BLaER1 (cell line): ENCODE measurements at regions not wholly inside any gene's neighbourhood (a gene's known extent, or its start where the extent isn't known, plus 50 kb on each side); places are given as distances from the start of the nearest gene placed in this dataset.

ENCODE experiments used
- H3K27ac ChIP-seq: shearing (Covaris generic); formaldehyde crosslinking; 2 replicates; pipeline ENCODE4 v1.8.1; 2022
- H3K27me3 ChIP-seq: shearing (Covaris generic); formaldehyde crosslinking; 2 replicates; pipeline ENCODE4 v1.8.1; 2022
- H3K36me3 ChIP-seq: shearing (Covaris generic); formaldehyde crosslinking; 2 replicates; pipeline ENCODE4 v1.8.1; 2022
- H3K4me1 ChIP-seq: shearing (Covaris generic); formaldehyde crosslinking; 2 replicates; pipeline ENCODE4 v1.8.1; 2022
- H3K4me2 ChIP-seq: shearing (Covaris generic); formaldehyde crosslinking; 2 replicates; pipeline ENCODE4 v1.8.1; 2022
- H3K4me3 ChIP-seq: shearing (Covaris generic); formaldehyde crosslinking; 2 replicates; pipeline ENCODE4 v1.8.1; 2022
- H3K9ac ChIP-seq: shearing (Covaris generic); formaldehyde crosslinking; 2 replicates; pipeline ENCODE4 v1.8.1; 2022
- H3K9me3 ChIP-seq: shearing (Covaris generic); formaldehyde crosslinking; 2 replicates; pipeline ENCODE4 v1.8.1; 2022
- H4K20me1 ChIP-seq: shearing (Covaris generic); formaldehyde crosslinking; 2 replicates; pipeline ENCODE4 v1.8.1; 2022
- Cebpa-rat ChIP-seq: shearing (Covaris generic); IDR thresholded peaks from 2 replicates; pipeline ENCODE4 v1.8.1; 2022

GRCh38 chr6:155527443-155527842 is 71.8 kb upstream of the NOX3 start:
- H3K27ac ChIP-seq: no peak overlapping the region
- H3K4me2 ChIP-seq: no peak overlapping the region
- H3K4me1 ChIP-seq: peaks cover 18% of the 10 kb centered on the region

DNA sequence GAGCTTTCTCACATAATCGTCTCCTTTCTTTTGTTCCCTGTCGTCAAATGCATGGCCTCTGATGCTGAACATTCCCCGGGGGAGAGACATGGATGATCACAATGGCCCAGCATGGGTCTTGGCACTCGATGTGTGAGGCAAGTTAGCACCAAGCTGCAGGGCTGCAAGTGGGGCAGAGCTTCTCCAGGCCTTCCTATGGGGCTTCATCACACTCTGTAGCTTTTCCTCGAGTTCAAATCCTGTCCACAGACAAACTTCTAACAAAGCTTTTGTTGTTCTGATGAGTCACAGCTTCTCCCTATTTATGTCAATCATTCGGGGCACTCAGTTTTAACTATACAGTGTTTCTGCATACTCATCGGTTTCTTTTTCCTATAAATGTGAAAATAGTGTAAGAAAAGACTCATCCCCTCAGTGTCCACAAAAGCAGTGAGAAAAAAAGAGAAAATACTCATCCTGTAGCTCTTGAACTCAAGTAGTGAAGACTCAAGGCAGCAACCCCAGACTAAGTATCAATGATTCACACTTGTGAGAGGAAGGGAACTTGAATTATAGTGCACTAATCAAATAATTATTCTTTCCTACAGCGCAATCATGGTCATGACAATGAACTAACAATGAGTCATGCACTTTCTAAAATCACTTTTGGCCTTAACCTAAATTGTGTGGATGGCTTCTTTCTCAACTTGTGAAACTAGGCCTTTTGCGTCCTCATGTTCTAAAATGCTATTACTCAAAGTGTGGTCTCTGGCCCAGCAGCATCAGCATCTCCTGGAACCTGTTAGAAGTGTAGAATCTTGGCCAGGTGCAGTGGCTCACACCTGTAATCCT is 68.4 kb upstream of the NOX3 start:
- no peaks in the 10 kb centered on the region for H4K20me1 ChIP-seq

More at GRCh38 chr6:155527443-155527842, 71.8 kb upstream of the NOX3 start:
- no peaks in the 10 kb centered on the region for H3K27me3 ChIP-seq
- no peak overlapping the region for H3K9ac ChIP-seq
- H3K36me3 ChIP-seq: no peaks in the 10 kb centered on the region
- H3K9me3 ChIP-seq: peaks cover 8% of the 10 kb centered on the region; the same call in 1 of the 2 replicates
- H3K4me3 ChIP-seq: no peak overlapping the region
- no peaks in the 10 kb centered on the region for H4K20me1 ChIP-seq
- no peak for TF ChIP-seq Cebpa-rat

DNA sequence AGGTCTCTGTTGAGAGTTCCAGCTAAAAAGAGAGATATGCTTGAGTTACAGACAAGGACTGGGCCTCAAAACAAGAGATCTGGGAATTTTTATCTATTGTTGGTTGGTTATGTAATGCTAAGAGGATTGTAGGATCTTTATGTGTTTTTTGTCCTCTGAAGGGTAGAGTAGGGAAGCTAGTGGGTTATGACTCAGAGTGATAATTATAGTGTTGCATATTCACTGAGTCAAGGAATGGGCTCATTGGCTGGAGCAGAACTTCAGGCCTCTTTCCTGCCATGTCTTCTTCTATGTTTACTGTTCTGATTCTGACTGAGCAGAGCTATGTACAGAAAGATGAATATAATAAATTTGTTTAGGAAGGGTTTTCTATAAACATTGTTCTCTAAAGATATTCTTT is 66.1 kb upstream of the NOX3 start:
- H3K9me3 ChIP-seq: peaks cover 12% of the 10 kb centered on the region; the same call in 1 of the 2 replicates
- H3K4me3 ChIP-seq: no peak overlapping the region
- no peaks in the 10 kb centered on the region for H3K27me3 ChIP-seq
- H3K36me3 ChIP-seq: no peaks in the 10 kb centered on the region
- no peak for TF ChIP-seq Cebpa-rat
- H3K4me2 ChIP-seq: no peak overlapping the region
- H3K27ac ChIP-seq: no peak overlapping the region
- no peaks in the 10 kb centered on the region for H4K20me1 ChIP-seq
- no peaks in the 10 kb centered on the region for H3K4me1 ChIP-seq
- no peak overlapping the region for H3K9ac ChIP-seq

More for the DNA sequence above, 68.4 kb upstream of the NOX3 start:
- Histone ChIP-seq H3K27me3 (no peaks in the 10 kb centered on the region), H3K4me1 (peaks cover 8% of the 10 kb centered on the region), H3K36me3 (no peaks in the 10 kb centered on the region), H3K9me3 (peaks cover 8% of the 10 kb centered on the region; the same call in 1 of the 2 replicates), H3K27ac (no peak overlapping the region), H3K9ac (no peak overlapping the region), H3K4me3 (no peak overlapping the region), H3K4me2 (no peak overlapping the region)
- TF ChIP-seq Cebpa-rat: no peak

DNA sequence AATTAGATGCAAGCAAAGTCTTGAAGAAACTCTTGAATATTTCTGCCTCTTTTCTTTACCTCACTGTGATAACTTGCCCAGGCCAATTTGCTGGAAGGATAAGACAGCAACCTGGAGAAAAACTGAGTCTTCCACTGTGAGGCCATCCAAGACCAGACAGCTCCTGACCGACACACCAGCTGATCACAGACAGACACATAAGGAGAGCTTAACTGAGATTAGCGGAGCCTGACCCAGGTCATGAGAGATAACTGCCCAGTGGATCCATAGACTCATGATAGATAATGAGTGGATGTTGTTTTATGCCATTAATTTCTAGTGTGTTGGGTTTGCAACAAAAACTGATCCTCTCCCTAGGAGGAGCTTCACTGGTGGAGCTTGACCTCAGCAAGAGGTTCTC is 64.4 kb upstream of the NOX3 start:
- no peak for TF ChIP-seq Cebpa-rat
- Histone ChIP-seq H3K9ac (no peak overlapping the region), H3K27me3 (no peaks in the 10 kb centered on the region), H3K4me3 (no peak overlapping the region), H4K20me1 (no peaks in the 10 kb centered on the region), H3K4me1 (no peaks in the 10 kb centered on the region), H3K27ac (no peak overlapping the region), H3K36me3 (no peaks in the 10 kb centered on the region), H3K9me3 (0 out of 2 replicates have a peak, but pooled peaks cover 11% of the 10 kb centered on the region), H3K4me2 (no peak overlapping the region)

GRCh38 chr6:155519176-155519738 is 63.6 kb upstream of the NOX3 start:
- Histone ChIP-seq H3K4me3 (no peak overlapping the region), H4K20me1 (no peaks in the 10 kb centered on the region), H3K4me1 (no peaks in the 10 kb centered on the region), H3K9ac (no peak overlapping the region), H3K36me3 (no peaks in the 10 kb centered on the region), H3K27ac (no peak overlapping the region), H3K9me3 (peaks cover 8% of the 10 kb centered on the region), H3K4me2 (no peak overlapping the region), H3K27me3 (no peaks in the 10 kb centered on the region)
- TF ChIP-seq Cebpa-rat: no peak

DNA sequence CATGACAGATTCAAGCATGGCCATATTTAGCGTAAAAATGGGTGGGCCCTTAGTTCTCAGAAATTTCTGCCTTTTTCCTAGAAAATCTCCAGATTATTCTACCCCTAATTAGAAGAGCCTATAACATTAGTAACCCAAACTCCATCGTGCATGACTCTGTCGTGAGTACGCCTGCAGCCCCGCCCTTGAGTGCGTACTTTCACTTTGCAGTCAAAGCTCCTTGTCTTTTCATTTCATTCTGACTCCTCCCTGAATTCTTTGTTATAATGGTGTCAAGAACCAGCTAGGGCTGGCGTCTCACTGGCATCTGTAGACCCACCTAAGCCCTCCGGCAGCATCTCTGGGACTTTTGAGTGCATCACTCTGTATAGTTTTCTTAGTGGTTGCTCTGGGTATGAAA is 61.7 kb upstream of the NOX3 start:
- Histone ChIP-seq H3K36me3 (no peaks in the 10 kb centered on the region), H3K27ac (no peak overlapping the region), H4K20me1 (no peaks in the 10 kb centered on the region), H3K4me3 (no peak overlapping the region), H3K9ac (no peak overlapping the region), H3K27me3 (no peaks in the 10 kb centered on the region), H3K9me3 (peaks cover 8% of the 10 kb centered on the region), H3K4me1 (no peaks in the 10 kb centered on the region), H3K4me2 (no peak overlapping the region)
- no peak for TF ChIP-seq Cebpa-rat

GRCh38 chr6:155510879-155511278 is 55.2 kb upstream of the NOX3 start:
- TF ChIP-seq Cebpa-rat: no peak
- H3K27me3 ChIP-seq: no peaks in the 10 kb centered on the region
- H3K4me1 ChIP-seq: no peaks in the 10 kb centered on the region
- H3K36me3 ChIP-seq: no peaks in the 10 kb centered on the region
- peaks cover 4% of the 10 kb centered on the region for H3K9me3 ChIP-seq
- H3K9ac ChIP-seq: no peak overlapping the region
- no peaks in the 10 kb centered on the region for H4K20me1 ChIP-seq
- no peak overlapping the region for H3K4me2 ChIP-seq
- no peak overlapping the region for H3K4me3 ChIP-seq
- H3K27ac ChIP-seq: no peak overlapping the region

DNA sequence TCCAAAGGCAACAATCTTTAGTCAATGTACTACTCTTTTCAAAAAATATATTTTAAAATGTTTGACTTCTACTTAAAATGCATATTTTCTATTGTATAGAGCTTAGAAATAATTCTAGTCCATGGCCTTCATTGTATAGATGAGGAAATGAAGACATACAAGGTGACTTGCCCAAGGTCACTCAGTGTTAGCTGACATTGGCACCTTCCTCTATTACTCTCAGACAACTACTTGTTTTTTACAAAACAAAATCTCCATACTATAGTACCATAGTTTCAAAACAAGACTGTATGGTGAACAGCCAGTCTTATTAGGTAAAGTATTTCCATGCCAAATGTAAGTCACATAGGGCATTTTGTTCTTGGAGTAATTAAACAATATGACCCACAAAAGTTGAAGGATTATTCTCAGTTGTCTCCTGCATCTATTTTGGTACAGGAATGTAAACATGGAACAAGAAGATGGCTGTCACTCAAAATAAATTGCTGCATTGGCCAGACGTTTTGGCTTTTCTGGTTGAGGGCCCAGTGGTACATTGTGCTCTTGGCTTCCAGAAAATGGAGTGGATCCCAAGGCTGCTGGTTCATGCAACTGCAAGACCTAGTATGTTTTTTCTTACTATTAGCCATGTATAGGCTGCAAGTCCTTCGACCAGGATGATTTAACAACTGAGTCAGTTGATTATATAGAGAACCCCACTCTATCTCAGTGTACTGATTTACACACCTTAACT is 54.3 kb upstream of the NOX3 start:
- Histone ChIP-seq H3K4me2 (no peak overlapping the region), H3K4me3 (no peak overlapping the region), H3K27ac (no peak overlapping the region), H3K27me3 (no peaks in the 10 kb centered on the region), H3K36me3 (no peaks in the 10 kb centered on the region), H4K20me1 (no peaks in the 10 kb centered on the region), H3K9ac (no peak overlapping the region), H3K9me3 (peaks cover 4% of the 10 kb centered on the region), H3K4me1 (no peaks in the 10 kb centered on the region)
- TF ChIP-seq Cebpa-rat: no peak

DNA sequence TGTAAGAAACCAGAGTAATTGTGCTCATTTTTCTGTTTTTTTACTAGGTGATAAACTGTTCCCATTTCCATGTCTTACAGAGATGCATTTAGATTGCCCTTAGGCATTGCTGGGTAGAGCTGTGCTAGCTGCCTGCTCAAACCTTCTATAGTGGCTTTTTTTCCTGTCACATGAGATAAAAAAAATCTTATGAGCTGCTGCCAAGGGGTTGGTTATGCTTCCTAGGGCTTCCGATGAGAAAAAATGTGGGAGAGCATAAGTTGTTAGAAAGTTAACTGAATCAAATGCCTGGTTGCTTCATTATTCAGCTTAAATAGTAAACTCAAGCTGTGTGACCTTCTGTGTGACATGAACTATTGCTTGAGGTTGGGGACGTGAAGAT is 50.0 kb upstream of the NOX3 start:
- Histone ChIP-seq H3K9ac (no peak overlapping the region), H3K27ac (no peak overlapping the region), H3K27me3 (no peaks in the 10 kb centered on the region), H3K4me3 (no peak overlapping the region), H3K4me2 (no peak overlapping the region), H4K20me1 (no peaks in the 10 kb centered on the region), H3K9me3 (peaks cover 10% of the 10 kb centered on the region; the same call in 1 of the 2 replicates), H3K4me1 (no peaks in the 10 kb centered on the region), H3K36me3 (no peaks in the 10 kb centered on the region)
- no peak for TF ChIP-seq Cebpa-rat
